Lower leg skin (tissue), 3 donors: ENCODE measurements at regions not wholly inside any gene's neighbourhood (a gene's known extent, or its start where the extent isn't known, plus 50 kb on each side); places are given as distances from the start of the nearest gene placed in this dataset.

Experiments
- POLR2A ChIP-seq, 2 donors: fragments of 450-650 bp; IDR thresholded peaks; one replicate each; pipeline ENCODE4 v1.6.1; 2016 to 2017; ENCODE audit warnings: antibody characterized with exemption in 2 of 2, mild to moderate bottlenecking in 1 of 2, moderate library complexity in 1 of 2
- TF ChIP-seq, protein P1 (sequence below), 3 donors: fragments of 450-650 bp; IDR thresholded peaks; one replicate each; pipeline ENCODE4 v1.5.1; 2016; ENCODE audit warnings: antibody characterized with exemption in 3 of 3, mild to moderate bottlenecking in 3 of 3, moderate library complexity in 2 of 3

DNA sequence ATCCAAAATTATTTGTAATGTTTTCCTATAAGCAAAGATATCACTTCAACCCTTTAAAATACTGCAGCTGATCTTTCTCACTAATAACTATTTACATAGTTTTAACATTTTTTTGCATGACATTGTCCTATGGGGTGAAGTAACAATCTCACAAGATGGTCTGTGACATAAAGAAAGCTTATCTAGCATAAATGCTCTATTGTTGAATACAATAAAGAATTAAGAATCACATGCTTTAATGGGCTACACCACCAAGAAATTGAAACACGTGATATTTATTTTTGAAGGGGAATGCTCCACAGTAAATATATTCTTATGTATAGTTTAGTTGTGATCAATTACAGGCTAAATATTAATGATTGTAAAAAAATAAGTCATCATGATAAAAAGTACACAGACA is 441.1 kb downstream of the PTH2R start:
- no peak for TF ChIP-seq POLR2A (IDR thresholded peaks at IDR 0.05)
- TF ChIP-seq, protein P1, sequence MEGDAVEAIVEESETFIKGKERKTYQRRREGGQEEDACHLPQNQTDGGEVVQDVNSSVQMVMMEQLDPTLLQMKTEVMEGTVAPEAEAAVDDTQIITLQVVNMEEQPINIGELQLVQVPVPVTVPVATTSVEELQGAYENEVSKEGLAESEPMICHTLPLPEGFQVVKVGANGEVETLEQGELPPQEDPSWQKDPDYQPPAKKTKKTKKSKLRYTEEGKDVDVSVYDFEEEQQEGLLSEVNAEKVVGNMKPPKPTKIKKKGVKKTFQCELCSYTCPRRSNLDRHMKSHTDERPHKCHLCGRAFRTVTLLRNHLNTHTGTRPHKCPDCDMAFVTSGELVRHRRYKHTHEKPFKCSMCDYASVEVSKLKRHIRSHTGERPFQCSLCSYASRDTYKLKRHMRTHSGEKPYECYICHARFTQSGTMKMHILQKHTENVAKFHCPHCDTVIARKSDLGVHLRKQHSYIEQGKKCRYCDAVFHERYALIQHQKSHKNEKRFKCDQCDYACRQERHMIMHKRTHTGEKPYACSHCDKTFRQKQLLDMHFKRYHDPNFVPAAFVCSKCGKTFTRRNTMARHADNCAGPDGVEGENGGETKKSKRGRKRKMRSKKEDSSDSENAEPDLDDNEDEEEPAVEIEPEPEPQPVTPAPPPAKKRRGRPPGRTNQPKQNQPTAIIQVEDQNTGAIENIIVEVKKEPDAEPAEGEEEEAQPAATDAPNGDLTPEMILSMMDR (IDR thresholded peaks at IDR 0.05): no peak
